Psoas muscle (tissue), 7 donors: ENCODE measurements at regions not wholly inside any gene's neighbourhood (a gene's known extent, or its start where the extent isn't known, plus 50 kb on each side); places are given as distances from the start of the nearest gene placed in this dataset.

Experiments
- ATAC-seq, 4 donors: fragments of 200-7000 bp; cut with Tn5 transposase; one replicate each; pipeline ENCODE4 v1.9.1; 2020; ENCODE audit warnings: moderate library complexity in 3 of 4, mild to moderate bottlenecking in 2 of 4
- DNase-seq, 2 donors: peaks; one replicate each; pipeline ENCODE4 v3.0.0-alpha.2; 2020
- H3K27ac ChIP-seq: fragments of 200-600 bp; one replicate; pipeline ENCODE4 v1.8.0; 2022
- H3K27me3 ChIP-seq, 3 donors: fragments of 200-600 bp in 1 of 3; one replicate each; pipeline versions ENCODE4 v1.6.1 to v1.8.0; 2013 to 2022; ENCODE audit warnings: low read length in 2 of 3, mild to moderate bottlenecking in 2 of 3, moderate library complexity in 1 of 3; ENCODE audit not compliant: insufficient read depth in 3 of 3
- H3K36me3 ChIP-seq, 2 donors: fragments of 200-600 bp in 1 of 2; one replicate each; pipeline versions ENCODE4 v1.6.1 to v1.8.0; 2013 to 2022; ENCODE audit warnings: low read depth in 1 of 2, mild to moderate bottlenecking in 1 of 2, moderate library complexity in 1 of 2; ENCODE audit not compliant: insufficient read depth in 1 of 2
- H3K4me1 ChIP-seq: fragments of 200-600 bp; one replicate; pipeline ENCODE4 v1.8.0; 2022
- H3K4me3 ChIP-seq: fragments of 200-600 bp; one replicate; pipeline ENCODE4 v1.8.0; 2022; ENCODE audit warnings: mild to moderate bottlenecking
- H3K9me3 ChIP-seq: fragments of 200-600 bp; one replicate; pipeline ENCODE4 v1.8.0; 2022
- WGBS, 3 donors: extraction: QIAGEN DNeasy Blood & Tissue Kit; methylation state at CpG; one replicate each; pipeline versions ENCODE4 v1.1.6 to v1.1.7; 2013; 5-methylcytosine and 5-hydroxymethylcytosine counted together
- intact Hi-C, 2 donors: fragments of 100-400 bp; cut with DNase I; formaldehyde crosslinking; loops; one replicate each; pipeline versions ENCODE4 v1.11.0 to v1.14.2; 2022
- TF ChIP-seq, protein P1 (sequence below): fragments of 200-600 bp; IDR thresholded peaks from one replicate; pipeline ENCODE4 v1.8.0; 2022; ENCODE audit warnings: antibody characterized with exemption
- donor health status: healthy with polysubstance abuse.
- donor health status: DM: no; HTN: no; CAD: no; lungs with moderate emphysema.
- donor health status: Bipolar disorder and iron deficiency.
- donor health status: healthy.
- donor health status: DM: yes; HTN: yes; CAD: no.
- donor health status: DM: no; HTN: no; CAD: no.
- donor health status: DM: yes; HTN: yes; CAD: no.

DNA sequence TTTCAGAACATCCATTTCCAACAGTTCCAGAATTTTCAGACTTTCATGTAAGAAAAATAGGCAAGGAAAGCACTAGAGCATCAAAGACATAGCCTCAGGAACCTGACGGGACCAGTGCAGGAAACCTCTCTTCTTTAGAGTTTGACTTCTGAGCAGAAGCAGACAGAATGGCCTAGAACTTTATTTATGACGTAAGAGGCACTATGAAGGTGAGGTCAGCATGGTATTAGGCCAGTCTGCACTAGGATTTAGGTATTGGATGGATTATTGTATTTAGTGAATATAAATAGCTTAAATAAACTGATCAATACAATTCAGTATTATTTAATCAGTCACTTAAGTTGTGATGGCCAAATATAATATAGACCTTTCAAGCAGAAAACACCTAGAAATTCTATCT lies 117.6 kb downstream of the CYRIA start:
- TF ChIP-seq, protein P1, sequence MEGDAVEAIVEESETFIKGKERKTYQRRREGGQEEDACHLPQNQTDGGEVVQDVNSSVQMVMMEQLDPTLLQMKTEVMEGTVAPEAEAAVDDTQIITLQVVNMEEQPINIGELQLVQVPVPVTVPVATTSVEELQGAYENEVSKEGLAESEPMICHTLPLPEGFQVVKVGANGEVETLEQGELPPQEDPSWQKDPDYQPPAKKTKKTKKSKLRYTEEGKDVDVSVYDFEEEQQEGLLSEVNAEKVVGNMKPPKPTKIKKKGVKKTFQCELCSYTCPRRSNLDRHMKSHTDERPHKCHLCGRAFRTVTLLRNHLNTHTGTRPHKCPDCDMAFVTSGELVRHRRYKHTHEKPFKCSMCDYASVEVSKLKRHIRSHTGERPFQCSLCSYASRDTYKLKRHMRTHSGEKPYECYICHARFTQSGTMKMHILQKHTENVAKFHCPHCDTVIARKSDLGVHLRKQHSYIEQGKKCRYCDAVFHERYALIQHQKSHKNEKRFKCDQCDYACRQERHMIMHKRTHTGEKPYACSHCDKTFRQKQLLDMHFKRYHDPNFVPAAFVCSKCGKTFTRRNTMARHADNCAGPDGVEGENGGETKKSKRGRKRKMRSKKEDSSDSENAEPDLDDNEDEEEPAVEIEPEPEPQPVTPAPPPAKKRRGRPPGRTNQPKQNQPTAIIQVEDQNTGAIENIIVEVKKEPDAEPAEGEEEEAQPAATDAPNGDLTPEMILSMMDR = no peak
- Histone ChIP-seq H3K27ac (no peak overlapping the region), H3K36me3 (peaks cover 0 to 19% of the 10 kb centered on the region in 2 donors), H3K27me3 (no peaks in the 10 kb centered on the region), H3K9me3 (no peaks in the 10 kb centered on the region), H3K4me1 (no peaks in the 10 kb centered on the region), H3K4me3 (no peak overlapping the region)
- intact Hi-C loops = no loop called here
- ATAC-seq (no peak), DNase-seq (no peak)
- WGBS, 3 donors = 55 to 83% (median 58%) methylated on average over 2 of the region's 2 CpGs

DNA sequence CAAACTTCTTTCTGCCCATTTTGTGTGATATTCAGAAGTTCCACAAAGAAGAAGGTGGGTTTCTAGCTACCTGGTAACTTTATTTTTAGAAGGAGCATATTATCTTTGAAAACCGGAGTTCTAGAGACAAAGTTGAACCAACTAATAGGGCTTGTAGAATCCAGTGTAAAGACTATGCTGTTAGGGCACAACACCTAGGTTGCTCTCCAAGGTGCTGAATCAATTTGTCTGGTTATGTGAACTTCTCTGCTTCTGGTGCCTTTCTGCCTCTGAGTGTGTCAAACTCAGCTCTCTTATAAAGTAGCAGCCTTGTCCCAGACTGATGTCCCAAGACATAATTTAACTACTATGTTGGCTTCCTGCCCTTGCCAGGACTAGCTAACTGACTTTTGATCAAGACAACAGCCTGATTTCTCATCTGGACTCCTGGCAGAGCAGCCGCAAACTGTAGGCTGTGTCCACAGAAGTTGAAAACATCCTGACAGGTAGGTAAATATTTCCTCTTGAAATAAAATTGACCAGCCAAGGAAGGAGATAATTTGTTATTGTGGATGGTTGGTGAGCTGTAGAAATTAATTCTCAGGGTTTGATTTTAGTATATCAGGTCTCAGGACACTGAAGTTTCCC lies 119.4 kb downstream of the CYRIA start:
- H3K27ac ChIP-seq = no peak overlapping the region
- DNase-seq (no peak), ATAC-seq (peak in 2 of 4 donors; percentile 46 to 47)
- no peak overlapping the region for H3K4me3 ChIP-seq
- TF ChIP-seq, protein P1 = no peak
- intact Hi-C loops = no loop called here
- H3K27me3 ChIP-seq = no peaks in the 10 kb centered on the region
- WGBS, 3 donors = 58 to 61% (median 59%) methylated on average over 2 of the region's 2 CpGs
- no peaks in the 10 kb centered on the region for H3K4me1 ChIP-seq
- H3K9me3 ChIP-seq = no peaks in the 10 kb centered on the region
- peaks cover 0 to under 1% of the 10 kb centered on the region in 2 donors for H3K36me3 ChIP-seq

DNA sequence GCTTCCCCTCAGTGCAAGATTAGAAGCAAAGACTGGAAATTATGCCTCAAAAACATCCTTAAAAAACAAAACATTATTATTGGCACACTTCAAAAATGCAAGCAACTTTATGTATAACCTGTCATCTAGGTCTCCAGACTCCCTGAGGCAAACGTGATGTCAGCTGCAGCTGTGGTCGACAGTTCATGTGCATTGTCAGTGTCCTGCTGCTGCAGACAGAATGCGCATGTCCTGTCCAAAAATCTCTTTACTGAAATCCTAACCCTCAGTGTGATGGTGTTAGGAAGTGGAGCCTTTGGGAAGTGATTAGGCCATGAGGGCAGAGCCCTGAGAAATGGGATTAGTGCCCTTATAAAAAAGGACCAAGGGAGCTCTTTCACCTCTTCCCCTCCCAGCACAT lies 126.9 kb downstream of the CYRIA start:
- Histone ChIP-seq H3K36me3 (no peaks in the 10 kb centered on the region), H3K27ac (no peak overlapping the region), H3K4me1 (no peaks in the 10 kb centered on the region), H3K4me3 (no peak overlapping the region), H3K9me3 (no peaks in the 10 kb centered on the region), H3K27me3 (peaks cover 0 to 2% (median 0%) of the 10 kb centered on the region in 3 donors)
- intact Hi-C loops = loop anchor here in 1 of 2 donors (10.0 kb wide), 1 partner anchor 216 kb away; no protein-coding TSS in a partner anchor
- DNase-seq (no peak), ATAC-seq (no peak)
- 38 to 44% (median 42%) methylated on average over 3 of the region's 3 CpGs for WGBS, 3 donors
- TF ChIP-seq, protein P1 = no peak

DNA sequence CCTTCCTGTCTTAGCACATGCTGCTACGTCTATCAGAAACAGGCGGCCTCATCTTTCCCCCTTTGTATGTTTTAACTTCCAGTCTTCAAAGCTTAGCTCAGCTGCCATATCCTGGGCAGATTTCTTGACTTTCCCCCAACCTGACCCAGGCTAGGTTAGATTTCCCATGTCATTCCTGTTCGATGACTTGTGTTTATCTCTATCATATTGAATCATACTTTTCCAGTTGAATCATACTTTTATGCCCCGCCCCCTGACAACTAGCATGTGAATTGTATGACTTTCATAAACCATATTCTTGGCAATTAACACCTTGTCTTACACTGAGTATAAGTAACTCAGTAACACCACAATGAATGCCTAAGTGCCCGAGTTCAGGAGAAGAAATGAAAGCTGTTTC lies 128.3 kb downstream of the CYRIA start:
- Histone ChIP-seq H3K27ac (no peak overlapping the region), H3K27me3 (peaks cover 0 to 2% (median 0%) of the 10 kb centered on the region in 3 donors), H3K36me3 (no peaks in the 10 kb centered on the region), H3K9me3 (no peaks in the 10 kb centered on the region), H3K4me1 (no peaks in the 10 kb centered on the region), H3K4me3 (no peak overlapping the region)
- ATAC-seq = no peak
- TF ChIP-seq, protein P1 = no peak
- 74 to 84% (median 83%) methylated on average over 5 of the region's 5 CpGs for WGBS, 3 donors
- intact Hi-C loops = loop anchor here in 1 of 2 donors (10.0 kb wide), 1 partner anchor 217 kb away; no protein-coding TSS in a partner anchor
- no peak for DNase-seq

DNA sequence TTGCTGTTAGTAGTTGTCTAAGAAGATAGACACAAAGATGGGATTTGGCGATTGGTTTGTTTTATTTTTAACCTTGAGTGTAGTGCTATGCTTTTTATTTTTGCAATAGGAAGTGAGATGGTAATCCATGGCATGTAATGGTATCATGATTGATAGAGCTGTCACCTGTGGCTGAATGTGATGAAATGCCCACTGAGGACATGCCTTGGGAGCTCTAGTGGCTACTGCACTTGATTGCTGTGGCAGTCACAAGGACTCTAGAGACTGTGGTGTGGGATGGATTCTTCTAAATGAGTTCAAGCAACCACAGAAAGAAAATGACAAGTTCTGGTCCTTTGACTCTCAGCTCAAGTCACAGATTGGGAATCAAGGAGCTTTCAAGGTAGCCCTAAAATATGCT lies 139.4 kb downstream of the CYRIA start:
- Histone ChIP-seq H3K4me3 (no peak overlapping the region), H3K27me3 (no peaks in the 10 kb centered on the region), H3K36me3 (no peaks in the 10 kb centered on the region), H3K9me3 (no peaks in the 10 kb centered on the region), H3K4me1 (peaks cover 3% of the 10 kb centered on the region), H3K27ac (no peak overlapping the region)
- 29 to 46% (median 30%) methylated on average over 1 of the region's 1 CpG for WGBS, 3 donors
- TF ChIP-seq, protein P1 = no peak
- intact Hi-C loops = loop anchor here in 1 of 2 donors (10.0 kb wide), 1 partner anchor 229 kb away; no protein-coding TSS in a partner anchor
- DNase-seq = no peak
- peak; percentile 92 to 95 (median 93) for ATAC-seq
